GM19438 (cell line): ENCODE measurements at regions not wholly inside any gene's neighbourhood (a gene's known extent, or its start where the extent isn't known, plus 50 kb on each side); places are given as distances from the start of the nearest gene placed in this dataset.

ENCODE experiments used
- ATAC-seq: cut with Tn5 transposase; IDR thresholded peaks from one replicate; pipeline ENCODE4 v1.9.1; 2021; ENCODE audit warnings: low read depth; ENCODE audit not compliant: unreplicated experiment

DNA sequence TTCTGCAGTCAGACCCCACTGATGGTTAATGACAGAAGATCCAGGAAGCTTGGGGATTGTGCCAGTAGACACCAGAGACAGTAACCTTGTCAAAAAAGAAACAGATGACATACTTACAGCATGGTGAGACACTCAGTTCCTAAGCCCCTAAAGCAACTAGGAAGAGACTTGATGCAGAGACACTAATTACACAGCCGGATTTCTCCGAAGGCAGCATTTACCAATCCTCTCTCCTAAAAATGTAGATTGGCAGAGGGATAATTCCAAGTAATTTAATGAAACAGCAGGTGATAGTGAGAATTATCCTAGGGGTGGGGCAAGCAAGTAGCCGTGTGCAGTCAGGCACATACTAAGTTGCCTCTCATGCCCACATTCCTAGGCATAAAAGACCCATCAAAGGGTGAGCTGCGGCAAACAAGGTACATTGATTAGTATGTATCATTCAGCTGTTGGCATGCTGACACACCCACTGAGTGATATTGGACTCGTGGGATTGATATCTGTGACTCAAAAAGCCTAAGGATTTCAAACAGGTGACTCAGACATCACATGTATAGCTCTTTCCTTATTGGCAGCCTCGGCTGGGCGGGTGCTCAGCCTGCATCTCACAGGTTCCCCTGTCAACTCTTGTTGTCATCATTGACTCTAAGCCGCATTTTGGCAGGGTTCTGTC is 296.7 kb upstream of the ATP5MC3 start:
- ATAC-seq, result no peak

DNA sequence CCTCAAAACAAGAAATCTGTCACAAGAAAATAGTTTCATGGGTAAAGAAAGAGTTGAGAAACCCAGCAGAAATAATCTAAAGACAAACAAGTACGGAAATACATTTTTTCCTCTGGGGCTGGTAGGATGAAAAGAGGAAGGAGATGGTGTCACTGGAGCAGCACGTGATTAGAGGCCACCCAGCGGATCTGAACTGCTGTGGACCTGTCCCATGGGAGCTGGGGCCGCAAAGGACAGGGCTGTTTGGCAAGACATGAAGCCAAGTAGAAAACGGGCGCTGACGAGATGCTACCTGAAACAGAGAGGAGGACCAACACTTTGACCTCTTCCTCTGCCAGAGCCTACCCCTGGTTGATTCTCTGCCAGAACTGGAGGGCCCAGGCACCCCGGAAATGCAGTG is 295.4 kb upstream of the ATP5MC3 start:
- ATAC-seq, result no peak

DNA sequence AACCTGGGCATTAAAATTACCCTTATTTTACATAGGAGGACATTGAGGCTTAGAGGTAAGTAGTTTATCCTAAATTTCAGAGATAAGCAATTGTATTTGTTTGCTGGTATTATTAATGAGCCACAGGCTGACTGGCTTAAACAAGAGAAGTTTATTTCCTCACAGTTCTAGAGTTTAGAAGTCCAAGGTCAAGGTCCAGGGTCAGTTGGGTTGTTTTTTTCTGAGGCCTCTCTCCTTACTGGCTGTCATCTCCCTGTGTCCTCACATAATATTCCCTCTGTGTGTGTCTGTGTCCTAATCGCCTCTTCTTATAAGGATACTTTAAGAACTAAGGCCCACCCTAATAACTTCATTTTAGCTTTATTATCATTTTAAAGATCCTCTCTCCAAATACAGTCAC is 294.9 kb upstream of the ATP5MC3 start:
- no peak for ATAC-seq

DNA sequence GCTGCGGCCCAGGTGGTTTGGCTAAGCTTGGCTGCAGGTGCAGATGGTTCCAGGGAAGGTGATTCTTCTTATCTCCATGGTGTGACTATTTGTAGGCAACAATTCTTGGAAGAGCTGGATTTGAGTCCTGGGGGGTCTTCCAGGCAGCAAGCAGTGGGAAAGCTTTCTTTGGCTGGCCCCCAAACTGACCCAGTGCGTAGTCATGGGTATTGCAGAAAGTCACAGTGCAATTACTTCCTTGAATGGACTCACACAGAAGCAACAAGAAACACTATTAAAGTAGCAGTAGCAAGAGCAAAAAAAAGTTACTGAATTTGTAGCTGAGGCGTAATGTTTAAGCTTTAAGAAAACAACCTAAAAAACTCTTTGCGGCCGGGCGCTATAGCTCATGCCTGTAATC is 293.6 kb upstream of the ATP5MC3 start:
- ATAC-seq, result no peak

GRCh38 chr2:175468431-175469098 is 287.1 kb upstream of the ATP5MC3 start:
- ATAC-seq, result no peak

DNA sequence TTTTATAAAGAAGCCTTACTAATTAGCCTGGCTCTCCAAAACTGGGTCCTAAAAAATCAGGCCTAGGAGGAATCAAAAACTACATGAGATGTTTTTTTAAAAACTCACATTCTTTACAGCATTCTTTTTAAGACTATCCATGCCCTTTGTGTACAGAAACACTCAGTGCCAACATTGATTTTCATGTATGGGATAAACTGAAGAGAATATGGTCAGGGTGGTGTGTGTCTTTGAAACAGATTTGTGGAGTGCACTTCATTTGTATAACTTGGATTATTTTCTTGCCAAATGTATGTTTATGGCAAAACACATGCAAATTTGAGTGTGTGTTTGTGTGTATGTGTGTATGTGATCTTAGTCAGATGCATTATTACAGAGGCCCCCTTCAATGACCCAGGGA is 283.6 kb upstream of the ATP5MC3 start:
- ATAC-seq, result no peak

GRCh38 chr2:175464311-175464670 is 282.8 kb upstream of the ATP5MC3 start:
- no peak for ATAC-seq

GRCh38 chr2:175463589-175464310 is 282.2 kb upstream of the ATP5MC3 start:
- no peak for ATAC-seq

DNA sequence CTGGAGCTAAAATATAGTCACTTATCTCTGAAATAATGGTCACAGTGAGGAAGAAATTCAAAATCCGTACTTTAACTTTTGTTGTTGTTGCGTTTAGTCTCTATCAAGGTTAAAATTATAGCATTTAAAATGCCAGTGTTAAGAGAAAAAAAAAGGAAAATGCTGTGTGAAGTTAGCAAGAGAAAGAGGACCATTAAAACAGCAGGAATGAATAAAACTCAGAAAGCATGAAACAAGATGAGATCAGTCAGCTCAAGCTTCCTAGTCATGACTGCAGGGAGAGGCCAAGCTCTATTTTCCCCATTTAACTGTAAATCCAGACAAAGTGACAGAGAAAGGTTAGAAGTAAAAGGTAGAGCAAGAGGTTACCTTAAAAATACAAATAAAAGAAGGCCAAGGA is 281.7 kb upstream of the ATP5MC3 start:
- no peak for ATAC-seq

- no peak for ATAC-seq
Measured at GRCh38 chr2:175462246-175462645, 280.7 kb upstream of the ATP5MC3 start.

GRCh38 chr2:175461839-175462238 is 280.3 kb upstream of the ATP5MC3 start:
- ATAC-seq, result no peak

DNA sequence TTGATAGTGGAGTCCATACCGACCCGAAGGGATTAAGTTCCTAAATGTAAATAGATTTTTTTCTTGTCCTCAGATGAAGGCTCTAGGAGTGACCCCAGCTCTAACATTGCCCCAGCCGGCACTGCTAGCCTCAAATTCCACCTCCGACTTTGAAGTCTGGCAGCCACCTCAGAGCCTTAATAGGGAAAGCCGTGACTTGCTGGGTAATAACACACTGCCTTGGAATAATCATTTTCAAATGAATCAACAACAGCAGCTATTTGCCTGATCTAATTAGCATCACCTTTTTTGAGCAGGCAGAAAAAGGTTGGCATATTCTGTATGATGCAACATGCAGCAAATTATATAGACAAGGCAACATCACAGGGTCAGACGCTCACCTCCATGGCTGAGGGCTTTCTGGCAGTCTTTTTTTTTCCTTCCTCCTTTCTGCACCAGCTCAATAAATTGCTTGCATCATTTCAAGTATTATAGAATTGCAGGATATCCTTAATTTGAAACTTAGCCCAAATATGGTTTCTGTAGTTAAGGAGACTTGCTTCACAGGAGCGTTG is 276.5 kb upstream of the ATP5MC3 start:
- no peak for ATAC-seq

DNA sequence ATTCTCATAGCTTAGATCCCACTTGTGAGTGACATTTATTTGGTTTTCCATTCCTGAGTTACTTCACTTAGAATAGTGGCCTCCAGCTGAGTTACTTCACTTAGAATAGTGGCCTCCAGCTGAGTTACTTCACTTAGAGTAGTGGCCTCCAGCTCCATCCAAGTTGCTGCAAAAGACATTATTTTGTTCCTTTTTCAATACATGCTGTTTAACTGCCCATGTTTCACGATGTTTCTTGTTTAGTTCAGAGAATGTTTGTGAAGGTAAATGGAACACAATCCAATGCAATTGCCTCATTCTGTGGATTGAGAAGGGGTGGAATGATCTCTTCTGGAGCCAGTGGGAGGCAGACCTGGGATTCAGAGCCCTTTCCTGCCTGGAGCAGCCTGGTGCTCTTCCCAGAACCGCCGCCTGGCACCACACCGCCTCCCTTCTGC is 273.5 kb upstream of the ATP5MC3 start:
- ATAC-seq, result no peak

DNA sequence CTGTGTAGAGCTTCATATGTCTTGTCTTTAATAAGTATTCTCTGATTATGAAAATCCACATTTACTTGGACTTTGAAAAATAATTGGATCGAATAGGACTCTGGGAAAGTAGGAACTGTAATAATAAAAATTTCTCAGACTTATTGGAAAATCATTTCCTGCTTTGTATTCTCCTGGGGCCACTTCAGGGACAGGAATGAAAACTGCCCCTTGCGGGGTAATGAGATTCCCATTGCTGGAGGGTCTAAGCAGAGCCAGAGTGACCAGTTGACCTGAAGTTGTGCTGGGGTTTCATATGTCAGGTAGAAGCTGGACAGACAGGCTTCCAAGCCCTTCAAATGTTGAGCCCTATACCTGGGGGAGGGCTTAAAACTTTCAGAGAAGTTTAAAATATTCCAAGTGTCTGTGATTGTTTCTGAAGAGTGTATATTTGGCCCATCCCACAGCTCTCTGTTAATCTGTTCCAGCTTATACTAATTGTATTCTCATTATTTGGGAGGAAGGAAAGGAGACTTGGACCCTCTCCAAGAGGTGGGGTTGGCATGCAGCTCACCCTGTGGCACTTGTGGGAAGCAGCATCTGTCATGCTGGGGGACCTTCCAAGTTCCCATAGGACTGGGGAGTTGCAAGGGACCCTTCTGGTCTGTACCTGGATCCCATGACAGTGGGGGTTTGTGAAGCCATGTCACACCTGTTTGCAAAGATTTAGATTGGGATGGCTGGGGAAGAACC is 268.7 kb upstream of the ATP5MC3 start:
- ATAC-seq, result no peak

- ATAC-seq, result no peak
Measured at GRCh38 chr2:175449616-175450015, 268.1 kb upstream of the ATP5MC3 start.

DNA sequence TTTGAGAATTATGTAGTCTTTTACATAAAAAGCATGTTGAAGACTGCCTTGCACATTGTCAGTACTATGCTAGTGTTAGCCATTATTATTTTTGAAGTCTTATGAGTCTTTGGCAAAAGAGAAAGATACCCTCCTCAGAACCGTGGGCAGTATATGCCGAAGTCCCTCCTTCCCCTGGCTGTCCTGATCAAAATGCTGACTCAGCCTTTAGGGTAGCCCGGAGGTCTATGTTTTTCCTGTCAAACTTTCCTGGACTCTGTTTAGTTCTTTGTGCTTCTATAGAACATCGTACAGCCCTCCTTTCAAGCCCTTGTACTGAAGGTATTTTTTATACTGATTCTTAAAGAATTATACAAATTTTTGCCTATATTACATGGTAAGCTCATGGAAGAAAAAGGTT is 264.7 kb upstream of the ATP5MC3 start:
- ATAC-seq, result no peak

DNA sequence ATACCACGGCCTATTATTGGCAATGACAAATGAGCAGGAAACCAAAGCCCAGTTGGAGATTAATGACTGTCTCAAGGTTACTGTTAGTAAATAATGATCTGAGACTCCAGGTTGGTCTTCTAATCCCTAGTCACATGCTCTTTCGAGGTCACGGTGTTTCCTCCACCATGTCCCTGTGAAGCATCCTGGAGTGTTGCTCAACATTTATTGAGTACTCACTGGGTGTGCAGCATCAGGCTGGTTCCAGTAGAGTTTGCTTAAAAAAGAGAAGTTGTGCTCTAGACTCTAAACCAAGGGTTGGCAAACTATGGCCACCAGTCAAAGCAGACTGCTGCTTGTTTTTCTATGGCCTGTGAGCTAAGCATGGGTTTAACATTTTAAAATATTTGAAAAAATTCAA is 263.8 kb upstream of the ATP5MC3 start:
- ATAC-seq, result no peak

DNA sequence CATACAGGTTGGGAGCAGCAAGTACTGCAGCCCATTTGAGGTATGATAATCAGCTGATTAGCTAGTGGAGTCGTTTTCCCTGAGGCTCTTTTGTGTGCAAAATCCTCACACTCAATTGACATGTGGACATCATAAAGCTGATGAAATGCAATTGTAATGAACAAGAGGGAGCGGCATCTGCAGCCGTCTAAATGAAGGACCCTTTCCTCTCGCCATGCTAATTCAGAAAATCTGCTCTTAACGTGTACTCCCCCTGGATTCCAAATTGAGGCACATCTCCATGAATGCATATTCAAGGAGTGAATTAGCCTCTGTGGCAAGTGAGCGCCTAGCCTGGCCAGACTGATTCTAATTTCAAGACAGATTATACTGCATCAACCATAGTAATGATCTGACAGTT is 260.9 kb upstream of the ATP5MC3 start:
- no peak for ATAC-seq

DNA sequence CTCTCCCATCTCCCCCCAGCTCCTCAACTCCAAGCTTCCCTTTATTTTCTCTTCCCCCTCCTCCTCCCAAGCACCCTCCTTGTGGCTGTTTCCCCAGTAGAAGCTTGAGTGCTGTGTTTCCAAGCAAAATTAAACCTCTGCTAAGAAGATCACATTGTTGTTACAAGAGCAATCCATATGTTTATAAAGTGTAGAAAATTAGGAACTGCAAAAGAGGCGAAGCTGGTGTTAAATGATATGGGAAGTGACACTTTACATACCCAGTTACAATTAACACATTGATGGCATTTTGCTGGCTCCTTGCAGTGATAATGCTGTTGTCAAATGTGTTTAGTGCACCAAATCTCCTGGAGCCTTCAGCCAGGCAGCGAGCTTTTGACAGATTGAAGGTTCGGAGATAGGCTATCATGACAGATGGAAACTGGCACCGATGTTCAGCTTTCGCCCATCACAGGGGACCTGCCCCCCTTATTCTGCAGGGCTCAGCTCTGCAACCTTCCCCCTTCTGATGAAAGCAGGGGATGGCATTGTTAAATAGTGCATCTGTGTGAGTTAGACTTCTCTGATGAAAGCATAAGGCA is 259.8 kb upstream of the ATP5MC3 start:
- ATAC-seq, result no peak

- ATAC-seq, result no peak
Measured at GRCh38 chr2:175439416-175439815, 257.9 kb upstream of the ATP5MC3 start.

GRCh38 chr2:175437167-175437566 is 255.7 kb upstream of the ATP5MC3 start:
- ATAC-seq, result no peak
